ENCODE measurements at regions not wholly inside any gene's neighbourhood (a gene's known extent, or its start where the extent isn't known, plus 50 kb on each side); places are given as distances from the start of the nearest gene placed in this dataset.

DNA sequence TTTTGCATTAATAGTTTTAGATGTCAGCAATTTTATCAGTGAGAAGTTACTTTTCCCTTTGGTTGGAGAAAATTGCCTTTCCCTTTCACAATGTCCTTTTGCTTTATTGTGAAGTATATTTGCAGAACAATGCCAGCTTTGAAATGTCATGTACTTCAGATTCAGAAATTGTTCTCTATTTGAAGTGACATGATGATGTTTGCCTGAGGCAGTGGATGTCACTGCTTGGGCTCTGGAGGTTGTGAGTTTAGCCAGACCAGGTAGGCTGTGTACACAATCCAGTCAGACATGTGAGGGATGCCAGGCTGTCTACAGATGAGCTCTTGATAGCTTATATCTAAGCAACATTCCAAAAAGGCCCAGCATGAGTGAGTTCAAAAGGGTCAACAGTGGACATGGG is 451.9 kb upstream of the FBXO33 start:
- Mint-ChIP-seq H3K27me3 (ENCODE audit: low read depth) (no peaks in the 10 kb centered on the region), H3K4me3 (no peak overlapping the region), H3K27ac (no peak overlapping the region), H3K4me1 (no peaks in the 10 kb centered on the region; a peak in 1 of 4 replicates), H3K9me3 (peaks cover 0 to 2% of the 10 kb centered on the region in 2 experiments; a peak in 3 of 5 replicates), H3K36me3 (ENCODE audit: insufficient read depth in 1 of 3, low read depth in 3 of 3) (no peaks in the 10 kb centered on the region)
- H4K8ac ChIP-seq (replicated peaks; ENCODE audit: insufficient read length, low read depth, low read length): no peak overlapping the region
- no peak for DNase-seq
- no peak overlapping the region for H3K14ac ChIP-seq (ENCODE audit: insufficient read depth, low read length)
- no peak overlapping the region for H2BK15ac ChIP-seq (ENCODE audit: low read depth, low read length)
- no peak overlapping the region for H3K9ac ChIP-seq (ENCODE audit: extremely low read depth, insufficient read length, low read length)
- H3K9me3 ChIP-seq (ENCODE audit: control insufficient read depth, low read depth, low read length): no peaks in the 10 kb centered on the region
- H4K91ac ChIP-seq (ENCODE audit: insufficient read length, low read depth, low read length): no peak overlapping the region
- no peak overlapping the region for H2BK12ac ChIP-seq (ENCODE audit: insufficient read length, low read depth, low read length)
- H3K4ac ChIP-seq (ENCODE audit: low read depth, low read length): no peak overlapping the region
- no peak overlapping the region for H4K5ac ChIP-seq (ENCODE audit: insufficient read length, low read depth, low read length)
- H3K4me1 ChIP-seq (ENCODE audit: insufficient read depth, low read length): peaks cover 3% of the 10 kb centered on the region; the same call in 1 of the 2 replicates
- H3K4me2 ChIP-seq (ENCODE audit: insufficient read depth, insufficient read length, low read length): no peak overlapping the region
- no peaks in the 10 kb centered on the region for H3K79me1 ChIP-seq (ENCODE audit: insufficient read depth, low read depth, low read length, poor library complexity, severe bottlenecking)
- H2BK120ac ChIP-seq (ENCODE audit: low read depth, low read length, poor library complexity, severe bottlenecking): no peak overlapping the region
- H3K27ac ChIP-seq (ENCODE audit: insufficient read length, low read depth, low read length): no peak overlapping the region
- TF ChIP-seq, protein P1, sequence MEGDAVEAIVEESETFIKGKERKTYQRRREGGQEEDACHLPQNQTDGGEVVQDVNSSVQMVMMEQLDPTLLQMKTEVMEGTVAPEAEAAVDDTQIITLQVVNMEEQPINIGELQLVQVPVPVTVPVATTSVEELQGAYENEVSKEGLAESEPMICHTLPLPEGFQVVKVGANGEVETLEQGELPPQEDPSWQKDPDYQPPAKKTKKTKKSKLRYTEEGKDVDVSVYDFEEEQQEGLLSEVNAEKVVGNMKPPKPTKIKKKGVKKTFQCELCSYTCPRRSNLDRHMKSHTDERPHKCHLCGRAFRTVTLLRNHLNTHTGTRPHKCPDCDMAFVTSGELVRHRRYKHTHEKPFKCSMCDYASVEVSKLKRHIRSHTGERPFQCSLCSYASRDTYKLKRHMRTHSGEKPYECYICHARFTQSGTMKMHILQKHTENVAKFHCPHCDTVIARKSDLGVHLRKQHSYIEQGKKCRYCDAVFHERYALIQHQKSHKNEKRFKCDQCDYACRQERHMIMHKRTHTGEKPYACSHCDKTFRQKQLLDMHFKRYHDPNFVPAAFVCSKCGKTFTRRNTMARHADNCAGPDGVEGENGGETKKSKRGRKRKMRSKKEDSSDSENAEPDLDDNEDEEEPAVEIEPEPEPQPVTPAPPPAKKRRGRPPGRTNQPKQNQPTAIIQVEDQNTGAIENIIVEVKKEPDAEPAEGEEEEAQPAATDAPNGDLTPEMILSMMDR (conservative IDR thresholded peaks at IDR 0.05): no peak
- H3T11ph ChIP-seq (ENCODE audit: low read length): no peak overlapping the region
- H3K18ac ChIP-seq (ENCODE audit: insufficient read length, low read depth, low read length): no peak overlapping the region
- no peaks in the 10 kb centered on the region for H3K27me3 ChIP-seq (ENCODE audit: insufficient read depth, low read length)
- no peak overlapping the region for H3K23ac ChIP-seq (ENCODE audit: insufficient read length, low read depth, low read length)
- H3K79me2 ChIP-seq (ENCODE audit: insufficient read depth, low read length): no peaks in the 10 kb centered on the region
- no peaks in the 10 kb centered on the region for H3K23me2 ChIP-seq (ENCODE audit: insufficient read length, low read depth, low read length, poor library complexity, severe bottlenecking)
- H2AFZ ChIP-seq (ENCODE audit: low read length): no peak overlapping the region
- no peak overlapping the region for H2AK5ac ChIP-seq (ENCODE audit: insufficient read length, low read length)
- no peak overlapping the region for H2BK5ac ChIP-seq (ENCODE audit: insufficient read length, low read length)
- H3K56ac ChIP-seq (ENCODE audit: insufficient read length, low read depth, low read length): no peak overlapping the region
- H4K20me1 ChIP-seq (ENCODE audit: control insufficient read depth, insufficient read depth, insufficient read length): no peaks in the 10 kb centered on the region
- H2BK20ac ChIP-seq (ENCODE audit: low read depth, low read length, poor library complexity, severe bottlenecking): no peak overlapping the region
